ENCODE measurements at regions not wholly inside any gene's neighbourhood (a gene's known extent, or its start where the extent isn't known, plus 50 kb on each side); places are given as distances from the start of the nearest gene placed in this dataset.

DNA sequence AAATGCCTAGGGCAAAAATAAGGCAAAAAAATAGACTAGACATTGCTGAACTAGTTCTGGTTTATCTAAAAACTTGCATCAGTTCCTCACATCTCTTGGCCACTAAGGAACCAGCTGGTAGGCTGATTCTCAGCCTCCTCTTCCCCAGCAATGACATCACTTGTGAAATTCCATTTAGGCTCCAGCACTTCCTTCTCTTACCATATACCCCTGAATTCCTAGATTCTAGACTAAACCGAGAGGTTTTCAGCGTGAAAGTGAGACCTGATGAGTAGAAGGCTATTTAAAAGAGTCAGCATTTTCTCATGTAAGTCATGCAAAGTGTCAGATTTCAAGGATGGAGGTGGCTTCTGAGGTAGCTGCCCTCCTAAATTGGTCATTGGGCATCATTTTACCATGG is 247.1 kb upstream of the CDIN1 start:
- TF ChIP-seq CTCF (conservative IDR thresholded peaks at IDR 0.05) (no peak), ZFX (IDR thresholded peaks at IDR 0.05) (no peak)

Measured in C4-2B (cell line).